ENCODE measurements at regions not wholly inside any gene's neighbourhood (a gene's known extent, or its start where the extent isn't known, plus 50 kb on each side); places are given as distances from the start of the nearest gene placed in this dataset.

DNA sequence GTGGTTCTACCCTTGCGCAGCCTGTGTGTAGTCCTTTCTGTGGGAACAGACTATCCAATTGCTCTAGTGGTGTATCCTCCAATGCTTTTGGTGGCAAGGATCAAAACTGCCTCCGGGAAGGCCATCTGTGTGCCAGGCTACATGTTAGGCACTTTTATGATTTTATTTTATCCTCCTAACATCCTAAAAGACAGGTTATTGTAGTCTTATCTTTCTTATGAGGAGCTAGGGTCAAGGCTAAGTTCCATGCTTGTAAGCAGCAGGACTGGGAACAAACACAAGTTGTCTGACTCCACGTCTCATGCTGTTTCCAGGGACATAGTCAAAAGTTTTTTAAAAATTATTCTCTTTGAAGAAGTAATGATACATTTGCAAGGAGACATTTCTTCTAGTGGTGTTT lies 278.7 kb upstream of the ADAMTSL1 start:
- TF ChIP-seq, protein P1, sequence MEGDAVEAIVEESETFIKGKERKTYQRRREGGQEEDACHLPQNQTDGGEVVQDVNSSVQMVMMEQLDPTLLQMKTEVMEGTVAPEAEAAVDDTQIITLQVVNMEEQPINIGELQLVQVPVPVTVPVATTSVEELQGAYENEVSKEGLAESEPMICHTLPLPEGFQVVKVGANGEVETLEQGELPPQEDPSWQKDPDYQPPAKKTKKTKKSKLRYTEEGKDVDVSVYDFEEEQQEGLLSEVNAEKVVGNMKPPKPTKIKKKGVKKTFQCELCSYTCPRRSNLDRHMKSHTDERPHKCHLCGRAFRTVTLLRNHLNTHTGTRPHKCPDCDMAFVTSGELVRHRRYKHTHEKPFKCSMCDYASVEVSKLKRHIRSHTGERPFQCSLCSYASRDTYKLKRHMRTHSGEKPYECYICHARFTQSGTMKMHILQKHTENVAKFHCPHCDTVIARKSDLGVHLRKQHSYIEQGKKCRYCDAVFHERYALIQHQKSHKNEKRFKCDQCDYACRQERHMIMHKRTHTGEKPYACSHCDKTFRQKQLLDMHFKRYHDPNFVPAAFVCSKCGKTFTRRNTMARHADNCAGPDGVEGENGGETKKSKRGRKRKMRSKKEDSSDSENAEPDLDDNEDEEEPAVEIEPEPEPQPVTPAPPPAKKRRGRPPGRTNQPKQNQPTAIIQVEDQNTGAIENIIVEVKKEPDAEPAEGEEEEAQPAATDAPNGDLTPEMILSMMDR (IDR thresholded peaks at IDR 0.05), result no peak
- TF ChIP-seq POLR2A (IDR thresholded peaks at IDR 0.05), result no peak
- no peak overlapping the region for H3K27ac ChIP-seq
- DNase-seq, result no peak
- no peaks in the 10 kb centered on the region for H3K9me3 ChIP-seq
- H3K4me1 ChIP-seq, result peaks cover 0 to 3% (median 0%) of the 10 kb centered on the region in 3 donors
- H3K36me3 ChIP-seq, result no peaks in the 10 kb centered on the region
- intact Hi-C loops (cut with DNase I), result no loop called here
- peaks cover 0 to 18% (median 0%) of the 10 kb centered on the region in 4 donors for H3K27me3 ChIP-seq
- H3K4me3 ChIP-seq, result no peak overlapping the region
- WGBS, 2 donors, result 79 to 94% methylated on average over 3 of the region's 3 CpGs

DNA sequence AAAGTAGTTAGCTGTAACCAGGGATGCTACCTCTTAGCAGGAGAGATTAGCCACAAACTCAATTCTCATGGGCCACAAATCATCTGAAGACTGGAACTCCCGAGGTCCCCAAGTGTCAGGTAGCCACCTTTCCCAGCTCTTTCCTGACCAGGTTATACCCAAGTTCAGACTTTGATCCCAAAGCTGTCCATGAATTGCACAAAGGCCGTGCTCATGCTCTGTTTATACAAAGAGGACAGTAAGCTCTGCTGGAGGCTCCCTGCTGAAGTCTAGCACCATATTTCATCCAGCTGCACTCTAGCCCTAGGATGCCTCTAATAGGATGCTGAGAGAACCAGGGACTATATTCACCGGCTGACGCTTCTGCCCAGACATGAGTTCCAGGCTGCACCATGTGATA lies 271.0 kb upstream of the ADAMTSL1 start:
- no peak overlapping the region for H3K4me3 ChIP-seq
- H3K9me3 ChIP-seq, result no peaks in the 10 kb centered on the region
- TF ChIP-seq, protein P1 (IDR thresholded peaks at IDR 0.05), result no peak
- TF ChIP-seq POLR2A (IDR thresholded peaks at IDR 0.05), result no peak
- no peak for DNase-seq
- WGBS, 2 donors, result 92 to 93% methylated on average over 3 to 4 of the region's 4 CpGs
- no peak overlapping the region for H3K27ac ChIP-seq
- H3K36me3 ChIP-seq, result no peaks in the 10 kb centered on the region
- no peaks in the 10 kb centered on the region for H3K4me1 ChIP-seq
- H3K27me3 ChIP-seq, result no peaks in the 10 kb centered on the region
- intact Hi-C loops (cut with DNase I), result no loop called here

DNA sequence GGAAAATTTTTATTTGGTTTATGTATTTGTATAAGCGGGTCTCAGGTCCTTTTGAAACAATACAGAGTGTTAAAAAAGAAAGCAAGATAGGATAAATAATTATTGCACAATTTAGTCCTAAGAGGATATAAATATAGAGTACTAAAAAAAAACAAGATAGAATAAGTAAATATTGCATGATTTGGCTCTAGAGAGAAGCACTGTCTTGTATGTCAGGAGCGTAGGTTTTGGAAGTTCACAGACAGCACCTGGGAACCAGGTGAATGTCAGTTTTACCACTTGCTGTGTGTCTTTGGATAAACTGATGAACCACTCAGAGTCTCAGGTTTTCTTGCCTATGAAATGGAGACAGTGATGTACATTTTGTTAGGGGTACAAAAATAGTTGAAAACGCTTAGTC lies 266.2 kb upstream of the ADAMTSL1 start:
- Histone ChIP-seq H3K27me3 (no peaks in the 10 kb centered on the region), H3K36me3 (no peaks in the 10 kb centered on the region), H3K4me1 (no peaks in the 10 kb centered on the region), H3K9me3 (no peaks in the 10 kb centered on the region), H3K4me3 (no peak overlapping the region), H3K27ac (no peak overlapping the region)
- TF ChIP-seq, protein P1 (IDR thresholded peaks at IDR 0.05), result no peak
- TF ChIP-seq POLR2A (IDR thresholded peaks at IDR 0.05), result no peak
- intact Hi-C loops (cut with DNase I), result no loop called here
- no peak for DNase-seq
- 75 to 83% methylated on average over 3 of the region's 3 CpGs for WGBS, 2 donors

DNA sequence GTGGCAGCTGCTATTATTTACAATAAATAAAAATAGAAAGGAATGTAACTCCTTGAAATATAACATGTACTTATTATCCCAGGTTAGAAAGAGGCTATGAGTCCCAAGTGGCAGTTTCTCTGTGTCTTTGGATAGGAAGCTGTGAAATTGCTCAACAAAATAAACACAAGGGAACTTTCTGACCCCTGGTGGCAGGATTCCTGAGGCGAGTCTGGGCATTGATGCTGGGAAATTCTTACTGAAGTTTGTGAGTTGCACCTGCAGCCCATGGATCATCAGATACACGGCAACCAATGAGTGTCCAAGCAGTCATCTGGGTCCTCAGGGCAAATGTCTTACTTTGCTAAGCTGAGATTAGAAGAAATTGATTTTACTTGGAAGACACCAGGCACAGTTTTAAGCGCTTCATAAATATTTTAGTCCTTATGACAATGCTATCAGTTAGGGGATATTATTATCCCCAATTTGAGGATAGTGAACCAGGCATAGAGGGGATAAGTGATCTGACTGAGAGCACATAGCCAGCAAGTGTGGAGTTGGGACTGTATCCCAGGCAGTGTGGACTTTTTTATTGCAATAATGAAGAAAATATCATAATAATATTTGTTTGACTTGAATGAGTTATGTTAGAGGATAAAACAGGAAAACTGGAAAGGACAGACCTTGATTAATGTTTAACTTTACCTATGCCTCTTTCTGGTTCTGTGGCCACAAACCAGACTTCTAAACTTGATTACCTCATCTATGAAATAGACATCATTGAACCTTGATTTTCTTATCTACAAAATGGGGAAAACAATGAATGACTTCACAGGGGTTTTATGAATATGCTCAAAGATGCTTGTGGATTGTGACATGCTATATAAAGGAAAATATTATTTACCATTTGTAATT lies 265.5 kb upstream of the ADAMTSL1 start:
- H3K9me3 ChIP-seq, result no peaks in the 10 kb centered on the region
- intact Hi-C loops (cut with DNase I), result no loop called here
- 13 to 32% methylated on average over 3 of the region's 3 CpGs for WGBS, 2 donors
- H3K36me3 ChIP-seq, result no peaks in the 10 kb centered on the region
- H3K4me3 ChIP-seq, result no peak overlapping the region
- no peak for TF ChIP-seq POLR2A (IDR thresholded peaks at IDR 0.05)
- TF ChIP-seq, protein P1 (IDR thresholded peaks at IDR 0.05), result peak in 5 of 6 experiments; percentile 39 to 63 (median 53)
- no peak for DNase-seq
- no peak overlapping the region for H3K27ac ChIP-seq
- no peaks in the 10 kb centered on the region for H3K4me1 ChIP-seq
- no peaks in the 10 kb centered on the region for H3K27me3 ChIP-seq

DNA sequence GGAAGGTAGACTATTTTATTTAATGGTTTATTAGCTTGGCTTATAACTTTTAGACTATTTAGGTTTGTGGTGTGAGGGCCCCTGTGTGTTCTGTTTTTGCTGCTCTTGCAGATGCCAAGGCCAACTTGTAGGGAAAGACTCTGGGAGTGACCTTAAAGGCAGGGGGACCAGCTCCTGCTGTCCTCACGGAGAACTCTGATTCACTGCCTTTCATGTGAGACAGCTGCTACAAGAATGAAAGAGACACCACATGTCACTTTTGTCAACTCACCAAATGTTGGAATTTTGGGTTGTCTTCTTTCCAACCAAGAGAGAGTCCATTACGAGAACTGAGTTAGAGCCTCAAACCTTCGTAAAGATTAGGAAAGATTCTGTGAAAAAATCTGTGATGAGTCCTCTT lies 258.3 kb upstream of the ADAMTSL1 start:
- Histone ChIP-seq H3K36me3 (no peaks in the 10 kb centered on the region), H3K4me1 (no peaks in the 10 kb centered on the region), H3K27me3 (no peaks in the 10 kb centered on the region), H3K4me3 (no peak overlapping the region), H3K27ac (no peak overlapping the region), H3K9me3 (no peaks in the 10 kb centered on the region)
- no peak for DNase-seq
- WGBS, 2 donors, result 80 to 90% methylated on average over 3 of the region's 3 CpGs
- TF ChIP-seq, protein P1 (IDR thresholded peaks at IDR 0.05), result no peak
- TF ChIP-seq POLR2A (IDR thresholded peaks at IDR 0.05), result no peak
- intact Hi-C loops (cut with DNase I), result loop anchor here (10.0 kb wide), 1 partner anchor 681 kb away; no protein-coding TSS in a partner anchor

All from esophagus squamous epithelium (tissue), 5 donors.